Activated T-cell treated with anti-CD3 and anti-CD28 coated beads, Interleukin-2, amount 50 U/mL, for 72 hours (primary cell): ENCODE measurements at regions not wholly inside any gene's neighbourhood (a gene's known extent, or its start where the extent isn't known, plus 50 kb on each side); places are given as distances from the start of the nearest gene placed in this dataset.
A peak's percentile ranks its signal among the peaks of the same experiment; 100 is the strongest.

Source experiments
- ATAC-seq, 2 donors: fragments of 150-1000 bp; cut with Tn5 transposase; replicated peaks in 1 of 2; 2 replicates each; pipeline ENCODE4 v1.10.0; 2021; ENCODE audit warnings: moderate library complexity in 2 of 2, mild to moderate bottlenecking in 1 of 2
- DNase-seq, 2 donors: peaks; one replicate each; pipeline ENCODE4 v3.0.0; 2021 to 2022; ENCODE audit warnings: mixed read lengths in 1 of 2
- H3K27ac Mint-ChIP-seq: one replicate; pipeline ENCODE4 v1.8.0; 2022; ENCODE audit warnings: mild to moderate bottlenecking, moderate library complexity, mixed read lengths
- H3K27me3 Mint-ChIP-seq: one replicate; pipeline ENCODE4 v1.8.0; 2022; ENCODE audit warnings: low read depth, mixed read lengths
- H3K36me3 Mint-ChIP-seq, 2 donors: one replicate each; pipeline ENCODE4 v1.8.0; 2022; ENCODE audit warnings: mixed read lengths in 2 of 2, mild to moderate bottlenecking in 1 of 2; ENCODE audit not compliant: insufficient read depth in 2 of 2
- H3K4me1 Mint-ChIP-seq: one replicate; pipeline ENCODE4 v1.8.0; 2022; ENCODE audit warnings: low read depth, mixed read lengths
- H3K4me3 Mint-ChIP-seq, 2 donors: one replicate each; pipeline ENCODE4 v1.8.0; 2022; ENCODE audit warnings: mild to moderate bottlenecking in 2 of 2, mixed read lengths in 2 of 2, moderate library complexity in 2 of 2
- H3K9me3 Mint-ChIP-seq, 2 donors: one replicate each; pipeline ENCODE4 v1.8.0; 2022; ENCODE audit warnings: mixed read lengths in 2 of 2

DNA sequence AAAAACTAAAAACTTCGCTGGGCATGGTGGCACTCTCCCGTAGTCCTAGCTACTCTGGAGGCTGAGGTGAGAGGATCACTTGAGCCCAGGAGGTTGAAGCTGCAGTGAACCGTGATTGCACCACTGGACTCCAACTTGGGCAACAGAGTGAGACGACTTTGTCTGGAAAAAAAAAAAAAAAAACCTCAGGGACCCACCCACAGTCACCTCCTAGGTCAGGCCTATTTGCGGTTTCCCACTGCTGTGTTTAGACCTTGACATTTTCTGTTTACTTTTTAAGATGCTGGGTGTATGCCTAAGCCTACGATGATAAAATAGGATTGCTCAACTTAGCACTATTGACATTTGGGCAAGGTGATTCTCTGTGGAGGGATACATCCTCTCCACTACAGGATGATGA, 197.4 kb upstream of the TBL1X start:
- no peak overlapping the region for H3K4me3 Mint-ChIP-seq
- H3K27ac Mint-ChIP-seq: no peak overlapping the region
- H3K4me1 Mint-ChIP-seq: no peaks in the 10 kb centered on the region
- no peaks in the 10 kb centered on the region for H3K36me3 Mint-ChIP-seq
- no peak for DNase-seq
- H3K27me3 Mint-ChIP-seq: peaks cover 30% of the 10 kb centered on the region
- no peak for ATAC-seq
- peaks cover 0 to 3% of the 10 kb centered on the region in 2 donors for H3K9me3 Mint-ChIP-seq

DNA sequence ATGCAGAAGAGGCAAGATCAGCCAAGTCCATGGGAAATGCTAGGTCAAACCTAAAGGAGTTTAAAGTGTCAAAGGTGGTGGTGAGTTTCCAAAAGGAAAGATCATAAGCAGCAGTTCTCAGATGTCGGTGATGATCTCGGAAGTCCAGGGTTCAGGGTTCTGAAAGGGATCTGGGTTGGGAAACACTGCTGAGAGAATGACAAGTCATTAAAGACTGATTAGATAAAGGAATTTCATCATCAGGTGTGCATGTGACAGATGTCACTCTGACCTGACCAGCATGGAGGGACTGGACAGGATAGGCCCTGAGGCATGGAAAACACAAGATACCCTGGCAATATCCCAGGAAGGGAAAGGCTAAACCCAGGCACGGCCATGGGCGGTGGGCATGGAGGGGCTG, 195.7 kb upstream of the TBL1X start:
- H3K36me3 Mint-ChIP-seq: peaks cover 0 to 2% of the 10 kb centered on the region in 2 donors
- peaks cover 5 to 9% of the 10 kb centered on the region in 2 donors for H3K9me3 Mint-ChIP-seq
- no peak overlapping the region for H3K27ac Mint-ChIP-seq
- no peak for DNase-seq
- H3K4me1 Mint-ChIP-seq: no peaks in the 10 kb centered on the region
- ATAC-seq: no peak
- no peak overlapping the region for H3K4me3 Mint-ChIP-seq
- H3K27me3 Mint-ChIP-seq: peaks cover 16% of the 10 kb centered on the region

DNA sequence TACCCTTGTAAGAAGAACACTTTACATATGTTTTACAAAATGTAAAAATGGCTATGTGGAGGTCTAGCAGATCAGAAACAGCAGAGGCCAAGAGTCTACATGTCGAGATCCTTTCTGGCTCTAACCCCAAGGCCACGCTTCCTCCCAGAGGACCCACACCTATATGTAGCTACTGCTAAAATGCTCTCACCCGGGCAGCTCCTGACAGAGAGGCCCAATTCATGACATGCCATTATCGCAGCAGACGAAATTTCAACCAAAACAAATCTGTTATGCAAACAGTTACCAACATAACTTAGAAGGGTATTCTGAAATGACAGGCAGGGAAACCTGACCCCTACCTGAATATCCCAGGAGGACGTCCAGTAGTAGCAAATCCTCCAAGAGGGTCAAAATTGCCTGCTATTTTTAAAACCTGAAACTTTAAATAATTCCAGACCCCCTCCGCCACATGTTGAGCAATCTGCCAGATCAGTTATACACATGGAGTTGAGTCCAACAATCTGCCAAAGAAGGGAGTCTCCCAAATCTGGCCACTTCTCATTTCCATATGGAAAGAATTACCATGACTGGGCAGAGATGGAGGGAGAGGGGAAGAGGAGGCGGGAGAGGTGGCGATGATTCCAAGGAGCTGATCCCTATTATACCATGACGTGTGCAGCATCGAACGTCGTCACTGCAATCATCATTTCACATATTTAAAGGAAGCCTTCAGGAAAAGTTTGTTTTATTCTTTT, 192.9 kb upstream of the TBL1X start:
- Mint-ChIP-seq H3K27me3 (peaks cover 19% of the 10 kb centered on the region), H3K36me3 (peaks cover 0 to 2% of the 10 kb centered on the region in 2 donors), H3K9me3 (peaks cover 5 to 9% of the 10 kb centered on the region in 2 donors), H3K4me3 (no peak overlapping the region), H3K4me1 (no peaks in the 10 kb centered on the region), H3K27ac (no peak overlapping the region)
- ATAC-seq (no peak), DNase-seq (no peak)

DNA sequence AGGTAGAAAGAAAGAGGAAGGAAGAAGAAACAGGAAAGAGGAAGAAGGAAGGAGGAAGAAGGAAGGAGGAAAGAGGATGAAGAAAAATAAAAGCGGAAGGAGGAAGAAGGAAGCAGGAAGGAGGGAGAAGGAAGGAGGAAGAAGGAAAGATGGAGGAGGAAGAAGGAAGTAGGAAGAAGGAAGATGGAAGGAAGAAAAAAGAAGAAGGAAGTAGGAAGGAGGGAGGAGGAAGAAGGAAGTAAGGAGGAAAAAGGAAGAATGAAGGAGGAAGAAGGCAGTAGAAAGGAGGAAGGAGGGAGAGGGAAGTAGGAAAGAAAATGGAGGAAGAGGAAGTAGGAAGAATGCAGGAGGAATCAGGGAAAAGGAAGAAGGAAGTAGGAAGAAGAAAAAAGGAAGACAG, 191.1 kb upstream of the TBL1X start:
- Mint-ChIP-seq H3K27me3 (peaks cover 16% of the 10 kb centered on the region), H3K27ac (no peak overlapping the region), H3K4me3 (no peak overlapping the region), H3K9me3 (peaks cover 5 to 10% of the 10 kb centered on the region in 2 donors), H3K36me3 (peaks cover 0 to 2% of the 10 kb centered on the region in 2 donors), H3K4me1 (no peaks in the 10 kb centered on the region)
- DNase-seq: no peak
- no peak for ATAC-seq

DNA sequence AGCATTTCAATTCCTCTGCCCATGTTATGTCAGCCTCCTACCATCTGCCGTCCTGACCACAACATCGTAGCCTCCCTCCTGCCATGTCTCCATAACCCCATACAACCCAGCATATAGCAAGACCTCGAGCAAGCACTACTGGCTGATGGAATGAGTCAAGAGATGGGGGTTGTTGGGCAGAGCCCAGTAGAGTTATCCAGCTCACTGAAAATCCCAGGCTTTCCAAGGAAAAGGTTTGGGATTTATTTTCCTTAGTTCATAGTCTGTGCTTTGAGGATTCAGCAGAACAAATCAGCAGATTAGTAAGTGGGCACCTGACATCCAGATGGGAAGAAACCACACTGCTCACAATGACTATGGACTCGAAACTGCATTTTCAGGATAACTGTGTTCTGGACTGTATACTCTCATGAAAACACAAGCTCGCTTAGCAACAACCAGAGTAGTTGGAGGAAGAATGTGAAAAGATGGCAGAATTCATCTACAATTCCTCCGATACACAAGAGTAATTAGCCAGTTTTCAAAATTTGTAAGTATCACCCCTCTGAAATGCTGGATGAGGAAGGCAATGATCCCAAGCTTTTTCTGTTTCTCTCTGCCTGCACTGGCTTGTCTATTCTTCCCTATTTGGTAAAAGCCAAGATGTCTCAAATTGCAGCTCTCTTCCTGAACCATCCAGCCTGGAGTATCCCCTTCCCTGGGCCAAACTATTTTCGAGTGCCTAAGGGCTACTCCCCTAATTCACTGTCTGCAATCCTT, 186.2 kb upstream of the TBL1X start:
- H3K4me3 Mint-ChIP-seq: peak overlapping the region; percentile 14 to 92
- peak overlapping the region; percentile 85 for H3K27ac Mint-ChIP-seq
- H3K27me3 Mint-ChIP-seq: peaks cover 27% of the 10 kb centered on the region
- no peak for DNase-seq
- peaks cover under 1 to 6% of the 10 kb centered on the region in 2 donors for H3K9me3 Mint-ChIP-seq
- no peak for ATAC-seq
- peaks cover 0 to 3% of the 10 kb centered on the region in 2 donors for H3K36me3 Mint-ChIP-seq
- peaks cover 23% of the 10 kb centered on the region for H3K4me1 Mint-ChIP-seq

DNA sequence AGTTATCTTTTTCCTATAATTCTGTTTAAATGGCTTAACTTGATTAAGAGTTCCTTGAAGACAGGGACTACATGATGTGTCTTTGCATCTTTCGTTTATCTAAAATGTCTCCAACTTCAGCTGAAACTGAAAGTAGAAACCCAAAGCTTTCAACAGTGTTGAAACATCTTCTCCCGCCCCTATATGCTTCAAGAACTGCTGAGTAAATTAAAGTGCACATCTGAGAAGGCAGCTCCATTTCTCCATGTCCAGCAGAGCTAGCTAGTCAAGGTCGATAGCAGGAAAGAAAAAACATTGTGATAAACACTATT, 185.7 kb upstream of the TBL1X start:
- peaks cover 29% of the 10 kb centered on the region for H3K27me3 Mint-ChIP-seq
- peak; percentile 40 to 50 for ATAC-seq
- peak overlapping the region; percentile 14 to 92 for H3K4me3 Mint-ChIP-seq
- peak overlapping the region; percentile 85 for H3K27ac Mint-ChIP-seq
- no peak for DNase-seq
- peaks cover 23% of the 10 kb centered on the region for H3K4me1 Mint-ChIP-seq
- H3K9me3 Mint-ChIP-seq: peaks cover 0 to 2% of the 10 kb centered on the region in 2 donors
- H3K36me3 Mint-ChIP-seq: peaks cover 0 to 3% of the 10 kb centered on the region in 2 donors

DNA sequence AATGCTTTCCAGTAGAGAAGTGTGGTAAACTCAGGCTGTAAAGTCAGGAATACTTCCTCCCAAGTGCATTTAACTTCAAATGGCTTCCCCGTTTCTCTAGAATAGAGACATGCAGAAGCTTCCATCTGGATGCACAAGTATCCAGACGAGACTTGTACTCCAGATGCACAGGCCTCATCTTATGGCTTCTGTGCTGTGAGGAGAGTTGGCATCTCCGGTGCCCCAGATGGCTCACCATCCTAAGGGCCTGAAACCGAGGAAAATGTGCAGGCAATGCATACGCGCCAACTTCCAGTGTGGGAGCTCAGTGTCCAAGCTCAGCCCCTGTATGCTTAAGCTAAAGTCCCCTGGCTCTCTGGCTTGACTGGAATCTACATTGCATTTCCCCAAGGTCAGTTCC, 184.0 kb upstream of the TBL1X start:
- DNase-seq (no peak), ATAC-seq (no peak)
- H3K27ac Mint-ChIP-seq: no peak overlapping the region
- peaks cover 30% of the 10 kb centered on the region for H3K4me1 Mint-ChIP-seq
- peaks cover 0 to 3% of the 10 kb centered on the region in 2 donors for H3K36me3 Mint-ChIP-seq
- H3K27me3 Mint-ChIP-seq: peaks cover 32% of the 10 kb centered on the region
- H3K9me3 Mint-ChIP-seq: peaks cover 0 to 2% of the 10 kb centered on the region in 2 donors
- no peak overlapping the region for H3K4me3 Mint-ChIP-seq

DNA sequence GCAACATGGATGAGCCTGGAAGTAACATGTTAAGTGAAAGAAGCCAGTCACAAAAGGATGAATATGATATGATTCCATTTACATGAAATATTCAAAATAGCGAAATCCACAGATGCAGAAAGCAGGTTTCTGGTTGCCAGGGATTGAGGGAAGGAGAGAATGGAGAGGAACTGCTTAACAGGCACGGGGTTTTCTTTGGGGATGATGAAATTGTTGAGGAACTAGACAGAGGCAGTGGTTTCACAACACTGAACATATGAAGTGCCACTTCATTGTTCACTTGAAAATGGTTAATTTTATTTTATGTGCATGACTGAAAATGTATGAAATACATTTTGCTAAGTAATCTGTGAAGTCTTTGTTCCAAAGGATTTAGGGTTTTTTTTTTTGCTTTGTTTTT, 182.5 kb upstream of the TBL1X start:
- Mint-ChIP-seq H3K4me3 (peak overlapping the region in 1 of 2 donors; percentile 17), H3K4me1 (peaks cover 36% of the 10 kb centered on the region), H3K36me3 (peaks cover 0 to 3% of the 10 kb centered on the region in 2 donors), H3K27ac (no peak overlapping the region), H3K9me3 (no peaks in the 10 kb centered on the region), H3K27me3 (peaks cover 28% of the 10 kb centered on the region)
- no peak for ATAC-seq
- no peak for DNase-seq

DNA sequence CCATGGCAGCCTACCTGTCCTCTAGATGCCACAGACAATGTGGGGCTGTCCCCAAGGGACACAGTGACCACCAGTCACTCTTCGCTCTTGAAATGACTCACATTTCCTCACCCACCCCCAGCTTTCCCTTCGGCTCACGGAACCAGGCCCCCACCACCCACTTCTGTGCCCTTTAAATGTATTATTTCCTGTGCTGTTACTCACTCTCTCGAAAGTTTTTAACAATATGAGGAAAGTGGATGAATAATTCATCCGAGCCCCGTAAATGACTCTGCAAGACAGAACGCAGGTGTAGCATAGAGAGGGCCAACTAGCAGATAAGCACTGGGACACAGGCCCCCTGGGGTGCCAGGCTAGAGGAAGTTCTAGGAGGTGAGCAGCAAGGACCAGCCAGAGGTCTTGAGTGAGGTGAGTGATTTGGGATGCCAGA, 179.5 kb upstream of the TBL1X start:
- DNase-seq: peak; percentile 67 to 81
- Mint-ChIP-seq H3K4me3 (peak overlapping the region; percentile 50 to 68), H3K27ac (peak overlapping the region; percentile 62), H3K4me1 (peaks cover 27% of the 10 kb centered on the region), H3K27me3 (peaks cover 27% of the 10 kb centered on the region), H3K9me3 (no peaks in the 10 kb centered on the region), H3K36me3 (peaks cover 0 to 3% of the 10 kb centered on the region in 2 donors)
- ATAC-seq: peak; percentile 97 to 98

DNA sequence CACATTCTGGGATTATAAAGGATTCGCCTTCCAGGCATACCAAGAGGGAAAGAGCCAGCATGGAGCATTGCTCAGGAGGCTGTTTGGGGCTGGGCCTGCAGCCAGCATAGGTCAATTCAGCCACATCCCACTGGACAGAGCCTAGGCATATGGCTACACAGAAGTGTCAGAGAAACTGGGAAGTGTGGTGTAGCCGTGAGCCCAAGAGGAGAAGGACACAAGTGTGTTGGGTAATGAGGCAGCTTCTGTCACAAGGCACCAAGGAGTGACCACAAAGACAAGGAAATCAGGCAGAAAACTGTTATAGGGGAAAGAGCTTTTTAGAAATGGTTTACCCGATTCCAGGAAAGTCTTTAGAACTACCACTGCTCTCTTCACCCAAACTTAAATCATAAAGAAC, 178.6 kb upstream of the TBL1X start:
- Mint-ChIP-seq H3K4me1 (peaks cover 27% of the 10 kb centered on the region), H3K36me3 (peaks cover 0 to 3% of the 10 kb centered on the region in 2 donors), H3K4me3 (peak overlapping the region in 1 of 2 donors; percentile 37), H3K27ac (peak overlapping the region; percentile 5), H3K27me3 (peaks cover 35% of the 10 kb centered on the region), H3K9me3 (no peaks in the 10 kb centered on the region)
- ATAC-seq (no peak), DNase-seq (no peak)

DNA sequence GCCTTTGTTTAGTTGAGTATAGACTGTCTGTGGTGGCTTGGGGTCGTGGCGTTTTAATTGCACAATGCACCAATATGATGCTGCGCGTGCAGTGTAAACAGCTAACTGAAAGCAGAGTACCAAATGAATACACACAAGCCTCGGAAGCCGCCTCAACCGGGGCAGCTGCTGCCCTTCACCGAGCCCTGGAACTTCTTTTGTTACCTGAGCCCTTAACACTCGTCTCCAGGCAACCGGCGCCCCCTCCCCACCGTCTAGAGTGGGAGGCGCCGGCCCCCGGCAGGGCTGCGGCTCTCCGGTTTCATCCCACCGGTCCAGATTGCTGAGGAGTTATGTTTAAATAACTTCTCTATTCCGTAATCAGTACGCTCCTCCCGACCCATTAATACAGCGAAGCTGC, 173.2 kb upstream of the TBL1X start:
- Mint-ChIP-seq H3K27ac (no peak overlapping the region), H3K27me3 (peaks cover 47% of the 10 kb centered on the region), H3K4me1 (peaks cover 5% of the 10 kb centered on the region), H3K4me3 (no peak overlapping the region), H3K36me3 (no peaks in the 10 kb centered on the region), H3K9me3 (no peaks in the 10 kb centered on the region)
- ATAC-seq: no peak
- no peak for DNase-seq

DNA sequence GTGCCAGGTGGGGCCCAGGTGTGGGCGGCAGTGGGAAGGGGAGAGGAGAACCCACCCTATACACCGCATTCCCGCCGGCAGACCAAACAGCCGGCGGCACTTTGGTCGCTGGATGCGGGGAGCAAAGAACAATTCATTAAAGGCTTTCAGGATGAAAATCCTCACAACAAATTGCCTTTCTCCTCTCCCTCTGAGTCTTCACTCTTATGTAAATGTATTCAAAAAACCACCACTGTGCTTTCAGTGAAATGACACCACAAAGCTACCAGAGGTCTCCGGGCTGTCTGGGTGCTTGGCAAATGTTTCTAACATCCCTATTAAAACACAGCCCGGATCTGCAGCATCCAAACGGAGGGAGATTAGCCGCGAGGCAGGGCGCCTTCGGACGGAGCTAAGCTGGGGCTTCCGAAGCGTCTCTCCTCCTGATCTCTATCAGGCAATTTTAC, 171.8 kb upstream of the TBL1X start:
- no peak overlapping the region for H3K27ac Mint-ChIP-seq
- ATAC-seq (no peak), DNase-seq (no peak)
- no peaks in the 10 kb centered on the region for H3K9me3 Mint-ChIP-seq
- H3K27me3 Mint-ChIP-seq: peaks cover 47% of the 10 kb centered on the region
- no peaks in the 10 kb centered on the region for H3K36me3 Mint-ChIP-seq
- no peak overlapping the region for H3K4me3 Mint-ChIP-seq
- peaks cover 5% of the 10 kb centered on the region for H3K4me1 Mint-ChIP-seq

DNA sequence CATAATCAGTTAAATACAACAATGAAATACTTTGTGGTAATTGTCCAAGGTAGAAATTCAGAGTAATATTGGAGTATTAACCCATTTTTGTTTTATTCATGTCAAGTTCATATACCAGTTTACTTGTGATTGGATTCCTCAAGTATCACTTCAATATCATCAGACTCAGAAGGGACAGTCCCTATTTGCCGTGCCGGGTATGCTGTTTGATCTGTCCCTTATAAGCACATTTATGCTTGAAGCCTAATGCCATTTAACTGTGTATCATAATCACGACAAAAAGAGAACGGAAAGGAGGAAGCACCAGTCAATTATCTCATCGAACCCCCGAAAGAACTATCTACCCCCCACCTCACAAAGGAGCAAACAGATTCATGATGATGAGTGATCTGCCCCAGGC, 171.0 kb upstream of the TBL1X start:
- no peak overlapping the region for H3K27ac Mint-ChIP-seq
- H3K27me3 Mint-ChIP-seq: peaks cover 54% of the 10 kb centered on the region
- no peak overlapping the region for H3K4me3 Mint-ChIP-seq
- H3K36me3 Mint-ChIP-seq: no peaks in the 10 kb centered on the region
- no peak for DNase-seq
- no peak for ATAC-seq
- peaks cover 5% of the 10 kb centered on the region for H3K4me1 Mint-ChIP-seq
- no peaks in the 10 kb centered on the region for H3K9me3 Mint-ChIP-seq
